Activated CD8-positive, alpha-beta memory T cell treated with anti-CD3 and anti-CD28 coated beads for 36 hours (primary cell): ENCODE measurements at regions not wholly inside any gene's neighbourhood (a gene's known extent, or its start where the extent isn't known, plus 50 kb on each side); places are given as distances from the start of the nearest gene placed in this dataset.
"Not testable (repeated sequence)": the region's sequence is repeated elsewhere in the genome, so short reads cannot be mapped to it uniquely, and the experiment has no call there.

Source experiments
- CTCF ChIA-PET: fragments of 350-600 bp; sonication (Branson Sonifier 250); formaldehyde crosslinking; loops from one replicate; lab custom pipeline; 2021; ENCODE audit warnings: antibody characterized with exemption; lab: Charles Lee
- POLR2A ChIA-PET: fragments of 350-600 bp; sonication (Branson Sonifier 250); formaldehyde crosslinking; loops from one replicate; lab custom pipeline; 2021; ENCODE audit warnings: antibody characterized with exemption; lab: Charles Lee

GRCh38 chr1:116847190-116847589, 62.5 kb upstream of the PTGFRN start:
- ChIA-PET CTCF (interaction anchor here (0.6 kb wide), 1 partner anchor 10 kb away, joined by 3 read pairs; no protein-coding TSS in a partner anchor), POLR2A (interaction anchor here (0.6 to 0.7 kb wide), 2 partner anchors 20 to 86 kb away, joined by 3 read pairs; no protein-coding TSS in a partner anchor)

GRCh38 chr1:116847688-116848531, 61.8 kb upstream of the PTGFRN start:
- POLR2A ChIA-PET, result interaction anchor here (0.6 to 0.7 kb wide), 2 partner anchors 21 to 85 kb away, joined by 3 read pairs; no protein-coding TSS in a partner anchor

GRCh38 chr1:116850436-116850835, 59.3 kb upstream of the PTGFRN start:
- ChIA-PET POLR2A (no interaction called here), CTCF (no interaction called here)

More at GRCh38 chr1:116847688-116848531, 61.8 kb upstream of the PTGFRN start:
- CTCF ChIA-PET, result interaction anchor here (0.6 kb wide), 1 partner anchor 11 kb away, joined by 3 read pairs; no protein-coding TSS in a partner anchor

- CTCF ChIA-PET, POLR2A ChIA-PET: not testable (repeated sequence)
These were observed 58.5 kb upstream of the PTGFRN start for GRCh38 chr1:116851189-116851588.

GRCh38 chr1:116851846-116852245, 57.9 kb upstream of the PTGFRN start:
- ChIA-PET CTCF (interaction anchor here (1.0 kb wide), 1 partner anchor 9 kb away, joined by 3 read pairs; no protein-coding TSS in a partner anchor), POLR2A (no interaction called here)

- CTCF ChIA-PET, result interaction anchor here (1.0 kb wide), 1 partner anchor 9 kb away, joined by 3 read pairs; no protein-coding TSS in a partner anchor
- POLR2A ChIA-PET, result no interaction called here
These were observed 57.3 kb upstream of the PTGFRN start for GRCh38 chr1:116852367-116852766.

GRCh38 chr1:116852910-116853309, 56.8 kb upstream of the PTGFRN start:
- ChIA-PET CTCF (interaction anchor here (1.0 to 1.4 kb wide), 2 partner anchors 10 to 27 kb away, joined by 3 to 6 read pairs; no protein-coding TSS in a partner anchor), POLR2A (no interaction called here)

- POLR2A ChIA-PET, result interaction anchor here (0.5 kb wide), 1 partner anchor 66 kb away, joined by 5 read pairs; no protein-coding TSS in a partner anchor
These were observed 55.9 kb upstream of the PTGFRN start for GRCh38 chr1:116853680-116854402.

GRCh38 chr1:116854403-116854690, 55.4 kb upstream of the PTGFRN start:
- ChIA-PET CTCF (interaction anchor here (0.6 to 1.4 kb wide), 2 partner anchors 26 to 577 kb away, joined by 3 to 6 read pairs; no protein-coding TSS in a partner anchor), POLR2A (no interaction called here)

More at GRCh38 chr1:116853680-116854402, 55.9 kb upstream of the PTGFRN start:
- CTCF ChIA-PET, result interaction anchor here (0.6 to 1.4 kb wide), 2 partner anchors 26 to 577 kb away, joined by 3 to 6 read pairs; no protein-coding TSS in a partner anchor

- CTCF ChIA-PET, result no interaction called here
- POLR2A ChIA-PET, result no interaction called here
These were observed 55.0 kb upstream of the PTGFRN start for GRCh38 chr1:116854716-116855115.

GRCh38 chr1:116855191-116855619, 54.5 kb upstream of the PTGFRN start:
- CTCF ChIA-PET, result no interaction called here
- POLR2A ChIA-PET, result no interaction called here

- ChIA-PET CTCF (no interaction called here), POLR2A (no interaction called here)
These were observed 53.9 kb upstream of the PTGFRN start for GRCh38 chr1:116855773-116856201.

- POLR2A ChIA-PET, result no interaction called here
- CTCF ChIA-PET, result no interaction called here
These were observed 53.4 kb upstream of the PTGFRN start for GRCh38 chr1:116856312-116856711.

- POLR2A ChIA-PET, result interaction anchor here (0.6 kb wide), 1 partner anchor 155 kb away, joined by 4 read pairs; no protein-coding TSS in a partner anchor
- CTCF ChIA-PET, result no interaction called here
These were observed 52.6 kb upstream of the PTGFRN start for GRCh38 chr1:116857092-116857491.
